ENCODE measurements at regions not wholly inside any gene's neighbourhood (a gene's known extent, or its start where the extent isn't known, plus 50 kb on each side); places are given as distances from the start of the nearest gene placed in this dataset.

DNA sequence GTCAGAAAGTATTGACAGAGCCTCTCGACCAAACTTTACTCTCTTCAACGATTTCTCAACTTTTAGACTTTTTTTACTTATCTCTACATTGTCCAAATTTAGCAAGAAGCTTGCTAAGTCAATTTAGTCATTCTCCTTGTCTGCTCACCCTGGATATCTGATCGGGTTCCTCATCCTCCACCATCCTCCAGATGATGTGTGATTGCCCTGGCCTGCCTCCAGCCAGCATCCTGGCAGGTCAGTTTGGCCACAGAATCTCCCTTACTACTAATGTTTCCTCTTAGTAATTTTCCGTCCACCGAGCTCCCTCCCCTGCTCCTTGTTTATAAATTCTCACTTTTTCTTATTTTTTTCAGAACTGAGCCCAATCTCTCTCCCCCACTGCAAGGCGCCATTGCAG, 167.9 kb upstream of the ZFP42 start:
- Histone ChIP-seq H4K5ac (ENCODE audit: low read depth, low read length) (no peak overlapping the region), H3K9ac (ENCODE audit: low read depth, low read length) (no peak overlapping the region), H2BK120ac (ENCODE audit: low read depth, low read length) (no peak overlapping the region), H3K4me2 (ENCODE audit: low read depth, low read length) (no peak overlapping the region), H3K56ac (ENCODE audit: extremely low read depth, insufficient read depth, low read length) (no peak overlapping the region), H3K27me3 (ENCODE audit: control insufficient read depth, insufficient read depth, low read length) (no peaks in the 10 kb centered on the region), H2AFZ (replicated peaks; ENCODE audit: low read length, poor library complexity) (peak overlapping the region; percentile 48), H3K18ac (ENCODE audit: low read depth, low read length) (no peak overlapping the region), H4K20me1 (ENCODE audit: insufficient read depth, low read length) (no peaks in the 10 kb centered on the region), H4K91ac (ENCODE audit: insufficient read depth, low read depth, low read length) (no peak overlapping the region), H2AK9ac (replicated peaks; ENCODE audit: low read depth, low read length, poor library complexity) (peak overlapping the region; percentile 50), H2BK15ac (ENCODE audit: low read depth, low read length) (no peak overlapping the region), H3K23ac (ENCODE audit: low read depth, low read length) (no peak overlapping the region), H2AK5ac (ENCODE audit: low read depth, low read length) (no peak overlapping the region), H3K14ac (replicated peaks; ENCODE audit: low read depth, low read length) (no peak overlapping the region), H3K4me1 (ENCODE audit: control insufficient read depth, insufficient read depth, low read length) (no peaks in the 10 kb centered on the region), H3K9me3 (ENCODE audit: control insufficient read depth, insufficient read depth, low read length) (no peaks in the 10 kb centered on the region), H4K8ac (ENCODE audit: low read depth in 2 of 2, low read length in 2 of 2) (no peak overlapping the region), H3K27ac (ENCODE audit: insufficient read depth, low read length) (no peak overlapping the region), H3K36me3 (ENCODE audit: control insufficient read depth, insufficient read depth, low read length) (no peaks in the 10 kb centered on the region), H2BK5ac (ENCODE audit: low read depth, low read length, poor library complexity, severe bottlenecking) (no peak overlapping the region), H3K4me3 (ENCODE audit: insufficient read depth, low read depth, low read length) (no peak overlapping the region), H2BK20ac (ENCODE audit: low read depth, low read length) (no peak overlapping the region), H3K79me1 (ENCODE audit: low read depth in 1 of 2, low read length in 2 of 2) (no peaks in the 10 kb centered on the region), H3K4ac (ENCODE audit: low read depth, low read length) (no peak overlapping the region), H3K9me1 (ENCODE audit: insufficient read depth, low read length) (no peaks in the 10 kb centered on the region)
- WGBS, 2 experiments (ENCODE audit: extremely low coverage in 2 of 2, insufficient read length in 1 of 2): 21% methylated on average over 3 of the region's 6 CpGs; no CpG with 5 or more reads in 1 of the 2 experiments
- in situ Hi-C loops (cut with MboI; ENCODE audit: low sequenced_read_pairs) (no loop called here), dilution Hi-C loops (cut with HindIII; ENCODE audit: low sequenced_read_pairs, unreplicated experiment) (no loop called here), intact Hi-C loops (cut with micrococcal nuclease) (no loop called here)
- CTCF ChIA-PET: no interaction called here
- DNase-seq: peak; percentile 79
- no peak; the same call in 1 of the 2 replicates for ATAC-seq (ENCODE audit: low read depth)
- TF ChIP-seq, protein P1, sequence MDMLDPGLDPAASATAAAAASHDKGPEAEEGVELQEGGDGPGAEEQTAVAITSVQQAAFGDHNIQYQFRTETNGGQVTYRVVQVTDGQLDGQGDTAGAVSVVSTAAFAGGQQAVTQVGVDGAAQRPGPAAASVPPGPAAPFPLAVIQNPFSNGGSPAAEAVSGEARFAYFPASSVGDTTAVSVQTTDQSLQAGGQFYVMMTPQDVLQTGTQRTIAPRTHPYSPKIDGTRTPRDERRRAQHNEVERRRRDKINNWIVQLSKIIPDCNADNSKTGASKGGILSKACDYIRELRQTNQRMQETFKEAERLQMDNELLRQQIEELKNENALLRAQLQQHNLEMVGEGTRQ (IDR thresholded peaks at IDR 0.05; ENCODE audit: low read depth, low read length): no peak
- TF ChIP-seq SMC3 (IDR thresholded peaks at IDR 0.05; ENCODE audit: low read depth, low read length): no peak
- TF ChIP-seq MXI1 (IDR thresholded peaks at IDR 0.05; ENCODE audit: borderline replicate concordance, low read depth, low read length): no peak
- no peak for TF ChIP-seq MAFK (IDR thresholded peaks at IDR 0.05; ENCODE audit: low read depth, low read length)
- TF ChIP-seq CEBPB (IDR thresholded peaks at IDR 0.05; ENCODE audit: low read depth, low read length): no peak
- TF ChIP-seq RCOR1 (IDR thresholded peaks at IDR 0.05; ENCODE audit: insufficient replicate concordance, low read length): no peak
- no peak for TF ChIP-seq NFE2L2 (IDR thresholded peaks at IDR 0.05; ENCODE audit: low read depth, low read length)
- TF ChIP-seq FOS (IDR thresholded peaks at IDR 0.05; ENCODE audit: low read depth, low read length): no peak
- no peak for TF ChIP-seq BHLHE40 (IDR thresholded peaks at IDR 0.05; ENCODE audit: low read depth, low read length)
- no peak for TF ChIP-seq POLR2A (IDR thresholded peaks at IDR 0.05; ENCODE audit: low read depth, low read length)
- TF ChIP-seq, protein P2, sequence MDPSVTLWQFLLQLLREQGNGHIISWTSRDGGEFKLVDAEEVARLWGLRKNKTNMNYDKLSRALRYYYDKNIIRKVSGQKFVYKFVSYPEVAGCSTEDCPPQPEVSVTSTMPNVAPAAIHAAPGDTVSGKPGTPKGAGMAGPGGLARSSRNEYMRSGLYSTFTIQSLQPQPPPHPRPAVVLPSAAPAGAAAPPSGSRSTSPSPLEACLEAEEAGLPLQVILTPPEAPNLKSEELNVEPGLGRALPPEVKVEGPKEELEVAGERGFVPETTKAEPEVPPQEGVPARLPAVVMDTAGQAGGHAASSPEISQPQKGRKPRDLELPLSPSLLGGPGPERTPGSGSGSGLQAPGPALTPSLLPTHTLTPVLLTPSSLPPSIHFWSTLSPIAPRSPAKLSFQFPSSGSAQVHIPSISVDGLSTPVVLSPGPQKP (IDR thresholded peaks at IDR 0.05; ENCODE audit: borderline replicate concordance, low read depth, low read length): no peak
- TF ChIP-seq RAD21 (IDR thresholded peaks at IDR 0.05; ENCODE audit: low read length): no peak
- TF ChIP-seq RFX5 (IDR thresholded peaks at IDR 0.05; ENCODE audit: low read depth, low read length): no peak
- TF ChIP-seq CHD1 (IDR thresholded peaks at IDR 0.05; ENCODE audit: low read depth, low read length): no peak
- TF ChIP-seq, protein P3, sequence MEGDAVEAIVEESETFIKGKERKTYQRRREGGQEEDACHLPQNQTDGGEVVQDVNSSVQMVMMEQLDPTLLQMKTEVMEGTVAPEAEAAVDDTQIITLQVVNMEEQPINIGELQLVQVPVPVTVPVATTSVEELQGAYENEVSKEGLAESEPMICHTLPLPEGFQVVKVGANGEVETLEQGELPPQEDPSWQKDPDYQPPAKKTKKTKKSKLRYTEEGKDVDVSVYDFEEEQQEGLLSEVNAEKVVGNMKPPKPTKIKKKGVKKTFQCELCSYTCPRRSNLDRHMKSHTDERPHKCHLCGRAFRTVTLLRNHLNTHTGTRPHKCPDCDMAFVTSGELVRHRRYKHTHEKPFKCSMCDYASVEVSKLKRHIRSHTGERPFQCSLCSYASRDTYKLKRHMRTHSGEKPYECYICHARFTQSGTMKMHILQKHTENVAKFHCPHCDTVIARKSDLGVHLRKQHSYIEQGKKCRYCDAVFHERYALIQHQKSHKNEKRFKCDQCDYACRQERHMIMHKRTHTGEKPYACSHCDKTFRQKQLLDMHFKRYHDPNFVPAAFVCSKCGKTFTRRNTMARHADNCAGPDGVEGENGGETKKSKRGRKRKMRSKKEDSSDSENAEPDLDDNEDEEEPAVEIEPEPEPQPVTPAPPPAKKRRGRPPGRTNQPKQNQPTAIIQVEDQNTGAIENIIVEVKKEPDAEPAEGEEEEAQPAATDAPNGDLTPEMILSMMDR (conservative IDR thresholded peaks at IDR 0.05; ENCODE audit: low read depth, low read length): no peak
- no peak for TF ChIP-seq MAZ (IDR thresholded peaks at IDR 0.05; ENCODE audit: borderline replicate concordance, low read depth, low read length)
- POLR2A ChIA-PET (ENCODE audit: unreplicated experiment): interaction anchor here (0.7 kb wide), 1 partner anchor 14 kb away, joined by 3 read pairs; no protein-coding TSS in a partner anchor
- BruUV-seq (replicated peaks): no TSS peak
